Kidney epithelial cell (primary cell): ENCODE measurements at regions not wholly inside any gene's neighbourhood (a gene's known extent, or its start where the extent isn't known, plus 50 kb on each side); places are given as distances from the start of the nearest gene placed in this dataset.

Experiments
- DNase-seq: peaks from one replicate; pipeline ENCODE4 v3.0.0-alpha.2; 2010; ENCODE audit warnings: low read depth
- H3K27me3 ChIP-seq: 2 replicates; pipeline ENCODE4 v1.6.0; 2011; ENCODE audit warnings: low read length; ENCODE audit not compliant: control insufficient read depth, insufficient read depth
- H3K36me3 ChIP-seq: 2 replicates; pipeline ENCODE4 v1.5.1; 2011; ENCODE audit warnings: low read length; ENCODE audit not compliant: control insufficient read depth, insufficient read depth
- H3K4me3 ChIP-seq: 2 replicates; pipeline ENCODE4 v1.5.1; 2011; ENCODE audit warnings: low read depth, mild to moderate bottlenecking, control low read depth, low read length
- CTCF ChIP-seq: IDR thresholded peaks from 2 replicates; pipeline ENCODE4 v1.5.1; 2011; ENCODE audit warnings: mild to moderate bottlenecking, moderate library complexity, low read length, control low read depth, inconsistent platforms; ENCODE audit not compliant: insufficient read depth, poor library complexity, severe bottlenecking

- H3K27me3 ChIP-seq, result no peaks in the 10 kb centered on the region
- H3K4me3 ChIP-seq, result no peak overlapping the region
- TF ChIP-seq CTCF, result no peak
- no peaks in the 10 kb centered on the region for H3K36me3 ChIP-seq
- DNase-seq, result no peak
Observed at GRCh38 chr7:36086571-36086970, 66.5 kb upstream of the EEPD1 start.

- TF ChIP-seq CTCF, result no peak
- Histone ChIP-seq H3K36me3 (no peaks in the 10 kb centered on the region), H3K27me3 (no peaks in the 10 kb centered on the region), H3K4me3 (no peak overlapping the region)
- DNase-seq, result no peak
Observed at GRCh38 chr7:36088553-36088952, 64.5 kb upstream of the EEPD1 start.

DNA sequence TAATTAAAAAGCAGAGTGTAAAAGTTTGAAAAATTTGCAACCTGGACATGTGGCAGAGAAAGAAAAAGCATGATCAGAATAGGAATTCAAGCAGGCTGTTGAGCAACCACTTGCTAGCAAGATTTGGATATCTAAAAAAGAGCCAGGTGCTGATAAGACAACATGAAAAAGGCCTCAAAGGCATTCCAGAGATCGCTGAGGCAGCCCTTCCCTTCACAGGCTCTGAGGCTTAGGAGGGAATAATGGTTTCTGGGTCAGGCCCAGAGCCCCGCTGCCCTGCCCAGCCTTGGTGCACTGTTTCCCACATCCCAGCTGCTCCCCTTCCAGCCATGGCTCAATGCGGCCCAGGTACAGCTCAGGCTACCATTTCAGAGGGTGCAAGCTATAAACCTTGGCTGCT lies 64.1 kb upstream of the EEPD1 start:
- Histone ChIP-seq H3K27me3 (no peaks in the 10 kb centered on the region), H3K4me3 (no peak overlapping the region), H3K36me3 (no peaks in the 10 kb centered on the region)
- TF ChIP-seq CTCF, result no peak
- DNase-seq, result no peak

GRCh38 chr7:36090976-36091873 lies 61.8 kb upstream of the EEPD1 start:
- no peak for TF ChIP-seq CTCF
- H3K4me3 ChIP-seq, result no peak overlapping the region
- no peak for DNase-seq
- H3K36me3 ChIP-seq, result no peaks in the 10 kb centered on the region
- H3K27me3 ChIP-seq, result no peaks in the 10 kb centered on the region

DNA sequence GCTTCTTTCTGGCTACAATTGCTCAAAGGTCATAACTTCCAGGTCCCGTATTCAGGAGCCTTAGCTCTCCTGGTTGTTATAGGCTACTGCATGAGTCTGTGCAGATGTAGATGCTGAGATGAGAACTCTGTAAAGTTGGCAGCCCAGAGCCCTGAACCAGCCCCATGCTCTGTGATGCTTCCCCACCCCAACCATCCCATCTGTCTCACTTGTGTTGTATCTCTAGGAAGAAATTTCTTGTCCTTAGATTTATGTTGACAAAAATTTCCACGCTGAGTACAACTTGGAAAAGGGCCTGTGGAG lies 61.2 kb upstream of the EEPD1 start:
- no peaks in the 10 kb centered on the region for H3K27me3 ChIP-seq
- H3K4me3 ChIP-seq, result no peak overlapping the region
- no peaks in the 10 kb centered on the region for H3K36me3 ChIP-seq
- no peak for TF ChIP-seq CTCF
- no peak for DNase-seq

DNA sequence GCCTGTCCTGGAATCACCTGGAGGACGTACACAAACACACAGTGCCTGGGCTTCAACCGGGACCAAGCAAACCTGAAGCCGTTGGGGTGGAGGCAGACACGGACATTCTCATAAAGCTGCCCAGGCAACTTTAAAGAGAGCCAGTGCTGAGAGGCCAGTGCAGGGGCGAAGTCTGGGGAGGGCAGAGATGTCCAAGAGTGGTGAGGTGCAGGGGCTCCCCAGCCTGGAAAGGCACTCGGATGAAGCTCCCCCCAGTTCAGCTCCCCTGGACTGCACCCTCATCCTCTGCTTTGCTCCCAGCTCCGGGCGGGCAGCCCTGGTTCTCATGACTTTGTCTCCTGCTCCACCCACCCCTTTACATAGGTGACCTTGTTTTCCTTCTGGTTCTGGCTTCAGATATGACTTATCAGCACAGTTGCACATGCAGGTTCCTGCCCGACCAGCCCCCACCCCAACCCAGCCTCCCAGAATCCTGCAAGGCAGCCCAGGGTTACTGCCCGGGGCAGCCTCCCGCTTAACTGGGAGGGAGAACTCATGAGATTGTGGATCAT lies 60.8 kb upstream of the EEPD1 start:
- Histone ChIP-seq H3K36me3 (no peaks in the 10 kb centered on the region), H3K4me3 (no peak overlapping the region), H3K27me3 (no peaks in the 10 kb centered on the region)
- no peak for TF ChIP-seq CTCF
- no peak for DNase-seq
